MCF 10A (cell line): ENCODE measurements at regions not wholly inside any gene's neighbourhood (a gene's known extent, or its start where the extent isn't known, plus 50 kb on each side); places are given as distances from the start of the nearest gene placed in this dataset.
A peak's percentile ranks its signal among the peaks of the same experiment; 100 is the strongest.

ENCODE experiments used
- BruUV-seq: library from RNA; stranded (reverse); fragments of 400-500 nt; replicated peaks from 2 replicates; lab custom pipeline; 2021; lab: Mats Ljungman, UMichigan
- CTCF ChIA-PET: fragments of 300-600 bp; sonication (Branson Sonifier 250); formaldehyde crosslinking; extraction: SDS; loops from one replicate; lab custom pipeline; 2021; ENCODE audit warnings: antibody characterized with exemption, inconsistent platforms; lab: Yijun Ruan, JAX
- POLR2A ChIA-PET: fragments of 300-600, 350-650 bp; sonication (Branson Sonifier 250); formaldehyde crosslinking; extraction: SDS; loops from one replicate; lab custom pipeline; 2020; ENCODE audit warnings: antibody characterized with exemption, inconsistent platforms; lab: Yijun Ruan, JAX
- DNase-seq: peaks from one replicate; pipeline ENCODE4 v3.0.0-alpha.2; 2018; ENCODE audit not compliant: unreplicated experiment
- H3K27ac Mint-ChIP-seq: one replicate; pipeline ENCODE4 v1.8.0; 2022; ENCODE audit warnings: mild to moderate bottlenecking, low read depth, mixed read lengths; ENCODE audit not compliant: unreplicated experiment
- H3K27me3 Mint-ChIP-seq: one replicate; pipeline ENCODE4 v1.8.0; 2022; ENCODE audit warnings: mixed read lengths; ENCODE audit not compliant: insufficient read depth, unreplicated experiment
- H3K36me3 Mint-ChIP-seq: one replicate; pipeline ENCODE4 v1.8.0; 2022; ENCODE audit warnings: mild to moderate bottlenecking, moderate library complexity, mixed read lengths; ENCODE audit not compliant: insufficient read depth, unreplicated experiment
- H3K4me1 Mint-ChIP-seq: one replicate; pipeline ENCODE4 v1.8.0; 2022; ENCODE audit warnings: mixed read lengths; ENCODE audit not compliant: insufficient read depth, unreplicated experiment
- H3K4me3 Mint-ChIP-seq: one replicate; pipeline ENCODE4 v1.8.0; 2022; ENCODE audit warnings: mild to moderate bottlenecking, moderate library complexity, mixed read lengths; ENCODE audit not compliant: unreplicated experiment
- H3K9me3 Mint-ChIP-seq: one replicate; pipeline ENCODE4 v1.8.0; 2022; ENCODE audit warnings: mixed read lengths; ENCODE audit not compliant: unreplicated experiment
- CTCF ChIP-seq: fragments of 200-600 bp; IDR thresholded peaks from one replicate; pipeline ENCODE4 v1.8.0; 2022; ENCODE audit warnings: antibody characterized with exemption, mild to moderate bottlenecking; ENCODE audit not compliant: unreplicated experiment
- intact Hi-C: fragments of 100-400 bp; cut with micrococcal nuclease; formaldehyde crosslinking; loops from 2 replicates; pipeline ENCODE4 v1.14.1; 2022

GRCh38 chr2:120787822-120788700 is 52.4 kb downstream of the GLI2 start:
- CTCF ChIA-PET = no interaction called here
- no peaks in the 10 kb centered on the region for H3K36me3 Mint-ChIP-seq
- POLR2A ChIA-PET = interaction anchor here (0.8 kb wide), 1 partner anchor 488 kb away, joined by 3 read pairs; no protein-coding TSS in a partner anchor
- H3K4me3 Mint-ChIP-seq = no peak overlapping the region
- TF ChIP-seq CTCF = no peak
- H3K27me3 Mint-ChIP-seq = no peaks in the 10 kb centered on the region
- H3K9me3 Mint-ChIP-seq = no peaks in the 10 kb centered on the region
- BruUV-seq = no TSS peak
- peaks cover 24% of the 10 kb centered on the region for H3K4me1 Mint-ChIP-seq
- intact Hi-C loops = no loop called here
- no peak overlapping the region for H3K27ac Mint-ChIP-seq
- no peak for DNase-seq

GRCh38 chr2:120791243-120791961 is 55.7 kb downstream of the GLI2 start:
- intact Hi-C loops = loop anchor here (10.0 kb wide), 1 partner anchor 57 kb away; the partner anchor contains the start of gene GLI2
- Mint-ChIP-seq H3K27ac (no peak overlapping the region), H3K36me3 (no peaks in the 10 kb centered on the region), H3K4me1 (peaks cover 31% of the 10 kb centered on the region), H3K4me3 (no peak overlapping the region), H3K27me3 (no peaks in the 10 kb centered on the region), H3K9me3 (no peaks in the 10 kb centered on the region)
- no peak for DNase-seq
- ChIA-PET POLR2A (no interaction called here), CTCF (no interaction called here)
- BruUV-seq = no TSS peak
- TF ChIP-seq CTCF = no peak

GRCh38 chr2:120791962-120792297 is 56.3 kb downstream of the GLI2 start:
- no peak overlapping the region for H3K4me3 Mint-ChIP-seq
- no TSS peak for BruUV-seq

More at GRCh38 chr2:120791962-120792297, 56.3 kb downstream of the GLI2 start:
- intact Hi-C loops = loop anchor here (10.0 kb wide), 1 partner anchor 57 kb away; the partner anchor contains the start of gene GLI2
- Mint-ChIP-seq H3K4me1 (peaks cover 31% of the 10 kb centered on the region), H3K27ac (no peak overlapping the region), H3K27me3 (no peaks in the 10 kb centered on the region), H3K36me3 (no peaks in the 10 kb centered on the region), H3K9me3 (no peaks in the 10 kb centered on the region)
- POLR2A ChIA-PET = no interaction called here
- peak; percentile 56 for DNase-seq
- TF ChIP-seq CTCF = no peak
- CTCF ChIA-PET = no interaction called here
